HCT116 (cell line): ENCODE measurements at regions not wholly inside any gene's neighbourhood (a gene's known extent, or its start where the extent isn't known, plus 50 kb on each side); places are given as distances from the start of the nearest gene placed in this dataset.

Source experiments
- CEBPB ChIP-seq: IDR thresholded peaks from 2 replicates; pipeline ENCODE4 v1.6.1; 2012; ENCODE audit warnings: low read depth
- CTCF ChIP-seq, 3 experiments: fragments of 200-600 bp in 1 of 3; sonication (generic) in 1 of 3; IDR thresholded peaks in 2 of 3; conservative IDR thresholded peaks in 1 of 3; 2 replicates each; pipeline ENCODE4 v1.5.1; 2012 to 2017; ENCODE audit warnings: low read depth in 2 of 3, low read length in 2 of 3, antibody characterized with exemption in 1 of 3, borderline replicate concordance in 1 of 3, control low read depth in 1 of 3, mild to moderate bottlenecking in 1 of 3, mixed read lengths in 1 of 3, mixed run types in 1 of 3, moderate library complexity in 1 of 3; ENCODE audit not compliant: insufficient read depth in 1 of 3
- ELF1 ChIP-seq: IDR thresholded peaks from 2 replicates; pipeline ENCODE4 v1.6.1; 2012; ENCODE audit warnings: low read depth, borderline replicate concordance
- EZH2 ChIP-seq: fragments of 200-600 bp; sonication (generic); IDR thresholded peaks from 2 replicates; pipeline ENCODE4 v1.6.1; 2017; ENCODE audit warnings: antibody characterized with exemption, mixed run types
- EZH2phosphoT487 ChIP-seq: fragments of 200-600 bp; IDR thresholded peaks from 2 replicates; pipeline ENCODE4 v1.6.1; 2018; ENCODE audit warnings: antibody characterized with exemption, borderline replicate concordance
- POLR2A ChIP-seq: IDR thresholded peaks from 2 replicates; pipeline ENCODE4 v1.7.0; 2011; ENCODE audit warnings: borderline replicate concordance; ENCODE audit not compliant: insufficient read depth, insufficient read length; ENCODE audit errors: extremely low read depth
- POLR2AphosphoS5 ChIP-seq: IDR thresholded peaks from 2 replicates; pipeline ENCODE4 v1.6.1; 2011; ENCODE audit warnings: mild to moderate bottlenecking, low read depth, low read length, moderate library complexity
- RAD21 ChIP-seq: IDR thresholded peaks from 2 replicates; pipeline ENCODE4 v1.6.1; 2012; ENCODE audit warnings: low read depth, mild to moderate bottlenecking
- SIN3A ChIP-seq: IDR thresholded peaks from 2 replicates; pipeline ENCODE4 v1.6.1; 2012; ENCODE audit warnings: low read depth
- TCF7L2 ChIP-seq: IDR thresholded peaks from 2 replicates; pipeline ENCODE4 v1.7.0; 2011; ENCODE audit warnings: borderline replicate concordance, inconsistent platforms; ENCODE audit not compliant: insufficient read depth, insufficient read length; ENCODE audit errors: extremely low read depth
- YY1 ChIP-seq: IDR thresholded peaks from 2 replicates; pipeline ENCODE4 v1.6.1; 2011; ENCODE audit warnings: low read length, low read depth, moderate library complexity, mild to moderate bottlenecking; ENCODE audit not compliant: insufficient replicate concordance; ENCODE audit errors: extremely low read depth
- ZNF274 ChIP-seq: fragments of 200-500 bp; sonication (Bioruptor generic); IDR thresholded peaks from 2 replicates; pipeline ENCODE4 v1.6.1; 2014; ENCODE audit warnings: mild to moderate bottlenecking, low read depth, low read length, inconsistent platforms
- TF ChIP-seq, protein P1 (sequence below): IDR thresholded peaks from 2 replicates; pipeline ENCODE4 v1.6.1; 2012; ENCODE audit warnings: low read depth

GRCh38 chr2:60175290-60175689 lies 378.2 kb downstream of the BCL11A start:
- TF ChIP-seq EZH2phosphoT487 (no peak), ELF1 (no peak), POLR2A (no peak), EZH2 (no peak), TCF7L2 (no peak), POLR2AphosphoS5 (no peak), YY1 (no peak), CTCF (IDR thresholded peaks at IDR 0.05 in 2 of 3, conservative IDR thresholded peaks at IDR 0.05 in 1 of 3; ENCODE audit: borderline replicate concordance in 1 of 3, insufficient read depth in 1 of 3, low read depth in 2 of 3, low read length in 2 of 3) (no peak), SIN3A (no peak), CEBPB (no peak), ZNF274 (no peak), RAD21 (no peak)
- TF ChIP-seq, protein P1, sequence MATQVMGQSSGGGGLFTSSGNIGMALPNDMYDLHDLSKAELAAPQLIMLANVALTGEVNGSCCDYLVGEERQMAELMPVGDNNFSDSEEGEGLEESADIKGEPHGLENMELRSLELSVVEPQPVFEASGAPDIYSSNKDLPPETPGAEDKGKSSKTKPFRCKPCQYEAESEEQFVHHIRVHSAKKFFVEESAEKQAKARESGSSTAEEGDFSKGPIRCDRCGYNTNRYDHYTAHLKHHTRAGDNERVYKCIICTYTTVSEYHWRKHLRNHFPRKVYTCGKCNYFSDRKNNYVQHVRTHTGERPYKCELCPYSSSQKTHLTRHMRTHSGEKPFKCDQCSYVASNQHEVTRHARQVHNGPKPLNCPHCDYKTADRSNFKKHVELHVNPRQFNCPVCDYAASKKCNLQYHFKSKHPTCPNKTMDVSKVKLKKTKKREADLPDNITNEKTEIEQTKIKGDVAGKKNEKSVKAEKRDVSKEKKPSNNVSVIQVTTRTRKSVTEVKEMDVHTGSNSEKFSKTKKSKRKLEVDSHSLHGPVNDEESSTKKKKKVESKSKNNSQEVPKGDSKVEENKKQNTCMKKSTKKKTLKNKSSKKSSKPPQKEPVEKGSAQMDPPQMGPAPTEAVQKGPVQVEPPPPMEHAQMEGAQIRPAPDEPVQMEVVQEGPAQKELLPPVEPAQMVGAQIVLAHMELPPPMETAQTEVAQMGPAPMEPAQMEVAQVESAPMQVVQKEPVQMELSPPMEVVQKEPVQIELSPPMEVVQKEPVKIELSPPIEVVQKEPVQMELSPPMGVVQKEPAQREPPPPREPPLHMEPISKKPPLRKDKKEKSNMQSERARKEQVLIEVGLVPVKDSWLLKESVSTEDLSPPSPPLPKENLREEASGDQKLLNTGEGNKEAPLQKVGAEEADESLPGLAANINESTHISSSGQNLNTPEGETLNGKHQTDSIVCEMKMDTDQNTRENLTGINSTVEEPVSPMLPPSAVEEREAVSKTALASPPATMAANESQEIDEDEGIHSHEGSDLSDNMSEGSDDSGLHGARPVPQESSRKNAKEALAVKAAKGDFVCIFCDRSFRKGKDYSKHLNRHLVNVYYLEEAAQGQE = no peak
